Calu3 (cell line): ENCODE measurements at regions not wholly inside any gene's neighbourhood (a gene's known extent, or its start where the extent isn't known, plus 50 kb on each side); places are given as distances from the start of the nearest gene placed in this dataset.

Experiments
- BruUV-seq: library from RNA; stranded (reverse); fragments of 400-500 nt; replicated peaks from 2 replicates; lab custom pipeline; 2021; lab: Mats Ljungman, UMichigan
- CTCF ChIA-PET: fragments of 300-600 bp; sonication (Branson Sonifier 250); formaldehyde crosslinking; loops from one replicate; lab custom pipeline; 2022; ENCODE audit warnings: antibody characterized with exemption; lab: Charles Lee
- DNase-seq: peaks from one replicate; pipeline ENCODE4 v3.0.0; 2022
- H3K27ac Mint-ChIP-seq: one replicate; pipeline ENCODE4 v1.8.0; 2022; ENCODE audit warnings: mixed read lengths; ENCODE audit not compliant: unreplicated experiment
- H3K27me3 Mint-ChIP-seq: one replicate; pipeline ENCODE4 v1.8.0; 2022; ENCODE audit warnings: mixed read lengths; ENCODE audit not compliant: unreplicated experiment
- H3K36me3 Mint-ChIP-seq: one replicate; pipeline ENCODE4 v1.8.0; 2022; ENCODE audit warnings: mild to moderate bottlenecking, moderate library complexity, mixed read lengths; ENCODE audit not compliant: insufficient read depth, unreplicated experiment
- H3K4me1 Mint-ChIP-seq: one replicate; pipeline ENCODE4 v1.8.0; 2022; ENCODE audit warnings: mild to moderate bottlenecking, low read depth, mixed read lengths; ENCODE audit not compliant: unreplicated experiment
- H3K4me3 Mint-ChIP-seq: one replicate; pipeline ENCODE4 v1.8.0; 2022; ENCODE audit warnings: mild to moderate bottlenecking, low read depth, moderate library complexity, mixed read lengths; ENCODE audit not compliant: unreplicated experiment
- H3K9me3 Mint-ChIP-seq: one replicate; pipeline ENCODE4 v1.8.0; 2022; ENCODE audit warnings: low read depth, mixed read lengths; ENCODE audit not compliant: unreplicated experiment
- intact Hi-C: fragments of 100-400 bp; cut with micrococcal nuclease; formaldehyde crosslinking; loops from one replicate; pipeline ENCODE4 v1.10.0; 2022; ENCODE audit not compliant: unreplicated experiment
- TF ChIP-seq, protein P1 (sequence below): fragments of 200-600 bp; IDR thresholded peaks from one replicate; pipeline ENCODE4 v1.8.0; 2022; ENCODE audit warnings: antibody characterized with exemption; ENCODE audit not compliant: unreplicated experiment

DNA sequence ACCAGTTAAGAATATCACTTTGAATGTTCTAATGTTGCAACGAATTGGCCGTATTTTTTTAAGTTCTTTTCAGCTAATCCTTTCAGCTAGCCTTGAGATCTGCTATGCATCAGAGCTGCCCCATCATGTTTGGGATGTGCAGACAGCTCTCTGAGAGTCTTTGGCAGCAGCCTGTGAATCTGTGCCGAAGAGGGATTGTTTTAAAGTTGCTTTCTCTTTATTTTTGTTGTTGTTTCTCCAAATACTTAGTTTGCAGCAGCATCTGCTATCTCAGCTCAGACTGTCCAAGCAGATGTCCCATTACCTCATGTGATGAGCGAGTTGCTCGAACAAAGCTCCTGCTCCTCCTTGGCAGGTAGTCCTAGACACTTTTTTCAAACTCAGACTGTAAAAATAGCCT is 1002.5 kb upstream of the INTU start:
- H3K27ac Mint-ChIP-seq, result no peak overlapping the region
- CTCF ChIA-PET, result no interaction called here
- BruUV-seq, result no TSS peak
- H3K36me3 Mint-ChIP-seq, result no peaks in the 10 kb centered on the region
- H3K4me1 Mint-ChIP-seq, result no peaks in the 10 kb centered on the region
- intact Hi-C loops, result no loop called here
- DNase-seq, result no peak
- TF ChIP-seq, protein P1, sequence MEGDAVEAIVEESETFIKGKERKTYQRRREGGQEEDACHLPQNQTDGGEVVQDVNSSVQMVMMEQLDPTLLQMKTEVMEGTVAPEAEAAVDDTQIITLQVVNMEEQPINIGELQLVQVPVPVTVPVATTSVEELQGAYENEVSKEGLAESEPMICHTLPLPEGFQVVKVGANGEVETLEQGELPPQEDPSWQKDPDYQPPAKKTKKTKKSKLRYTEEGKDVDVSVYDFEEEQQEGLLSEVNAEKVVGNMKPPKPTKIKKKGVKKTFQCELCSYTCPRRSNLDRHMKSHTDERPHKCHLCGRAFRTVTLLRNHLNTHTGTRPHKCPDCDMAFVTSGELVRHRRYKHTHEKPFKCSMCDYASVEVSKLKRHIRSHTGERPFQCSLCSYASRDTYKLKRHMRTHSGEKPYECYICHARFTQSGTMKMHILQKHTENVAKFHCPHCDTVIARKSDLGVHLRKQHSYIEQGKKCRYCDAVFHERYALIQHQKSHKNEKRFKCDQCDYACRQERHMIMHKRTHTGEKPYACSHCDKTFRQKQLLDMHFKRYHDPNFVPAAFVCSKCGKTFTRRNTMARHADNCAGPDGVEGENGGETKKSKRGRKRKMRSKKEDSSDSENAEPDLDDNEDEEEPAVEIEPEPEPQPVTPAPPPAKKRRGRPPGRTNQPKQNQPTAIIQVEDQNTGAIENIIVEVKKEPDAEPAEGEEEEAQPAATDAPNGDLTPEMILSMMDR, result no peak
- no peak overlapping the region for H3K4me3 Mint-ChIP-seq
- H3K9me3 Mint-ChIP-seq, result no peaks in the 10 kb centered on the region
- no peaks in the 10 kb centered on the region for H3K27me3 Mint-ChIP-seq

DNA sequence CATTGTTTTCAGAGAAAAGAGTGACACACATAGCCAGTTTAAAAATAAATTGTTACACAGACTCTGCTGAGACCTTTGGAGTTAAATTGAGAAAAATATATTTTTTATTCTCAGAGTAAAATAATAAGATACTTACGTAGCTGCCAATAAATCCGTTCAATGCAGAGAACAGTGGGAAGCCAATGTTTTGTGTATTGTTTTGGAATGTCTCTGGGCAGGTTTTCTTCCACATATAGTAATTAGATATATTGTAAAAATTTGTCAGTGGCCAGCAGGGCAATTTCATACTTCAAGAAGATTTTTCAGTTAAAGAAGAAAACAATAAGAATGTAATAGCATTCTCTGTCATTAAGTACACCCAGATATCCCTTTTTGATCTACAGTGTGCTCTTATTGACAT is 999.5 kb upstream of the INTU start:
- CTCF ChIA-PET, result no interaction called here
- no peaks in the 10 kb centered on the region for H3K27me3 Mint-ChIP-seq
- H3K4me3 Mint-ChIP-seq, result no peak overlapping the region
- no TSS peak for BruUV-seq
- no peak for DNase-seq
- H3K4me1 Mint-ChIP-seq, result no peaks in the 10 kb centered on the region
- no peaks in the 10 kb centered on the region for H3K36me3 Mint-ChIP-seq
- intact Hi-C loops, result no loop called here
- no peaks in the 10 kb centered on the region for H3K9me3 Mint-ChIP-seq
- TF ChIP-seq, protein P1, result no peak
- no peak overlapping the region for H3K27ac Mint-ChIP-seq

DNA sequence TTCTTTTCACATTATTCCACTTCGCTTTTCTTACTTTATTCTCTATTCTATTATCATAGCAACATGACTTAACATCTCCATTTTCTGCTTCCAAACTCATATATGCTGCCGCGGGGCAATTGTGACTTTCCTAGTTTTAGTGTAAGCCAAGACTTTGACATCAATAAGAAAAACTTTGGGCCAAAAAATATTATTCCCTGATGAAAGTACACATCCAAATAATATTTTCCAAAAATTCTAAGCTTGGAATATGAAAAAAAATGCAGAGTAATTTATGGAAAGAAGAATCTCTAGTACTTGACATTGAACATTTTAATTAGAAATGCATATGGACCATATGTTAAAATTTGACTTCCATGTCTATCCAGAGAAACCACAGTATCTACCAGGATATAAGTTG is 995.1 kb upstream of the INTU start:
- Mint-ChIP-seq H3K4me1 (no peaks in the 10 kb centered on the region), H3K4me3 (no peak overlapping the region), H3K27ac (no peak overlapping the region), H3K9me3 (no peaks in the 10 kb centered on the region), H3K27me3 (no peaks in the 10 kb centered on the region), H3K36me3 (no peaks in the 10 kb centered on the region)
- CTCF ChIA-PET, result no interaction called here
- no TSS peak for BruUV-seq
- intact Hi-C loops, result no loop called here
- no peak for DNase-seq
- TF ChIP-seq, protein P1, result no peak

DNA sequence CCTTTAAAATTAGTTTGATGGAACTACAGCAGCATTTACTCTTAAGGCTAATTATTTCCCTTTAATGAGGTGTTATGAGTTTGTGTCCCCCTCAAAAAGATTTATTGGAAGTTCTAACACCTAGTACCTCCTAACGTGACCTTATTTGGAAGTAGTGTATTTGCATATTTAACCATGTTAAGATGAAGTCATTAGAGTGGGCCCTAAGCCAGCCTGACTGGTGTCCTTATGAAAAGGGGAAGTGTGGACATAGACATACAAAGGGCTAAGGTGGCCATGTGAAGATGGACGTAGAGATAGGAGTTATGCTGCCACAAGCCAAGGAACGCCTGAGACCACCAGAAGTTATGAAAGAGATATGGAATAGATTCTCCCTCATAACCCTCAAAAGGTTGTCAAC is 985.4 kb upstream of the INTU start:
- BruUV-seq, result no TSS peak

More for the DNA sequence above, 985.4 kb upstream of the INTU start:
- Mint-ChIP-seq H3K4me1 (no peaks in the 10 kb centered on the region), H3K27ac (no peak overlapping the region), H3K9me3 (no peaks in the 10 kb centered on the region), H3K36me3 (no peaks in the 10 kb centered on the region), H3K4me3 (no peak overlapping the region), H3K27me3 (no peaks in the 10 kb centered on the region)
- TF ChIP-seq, protein P1, result no peak
- CTCF ChIA-PET, result no interaction called here
- DNase-seq, result no peak
- intact Hi-C loops, result no loop called here
